ENCODE measurements at regions not wholly inside any gene's neighbourhood (a gene's known extent, or its start where the extent isn't known, plus 50 kb on each side); places are given as distances from the start of the nearest gene placed in this dataset.
"Not testable (repeated sequence)": the region's sequence is repeated elsewhere in the genome, so short reads cannot be mapped to it uniquely, and the experiment has no call there.

DNA sequence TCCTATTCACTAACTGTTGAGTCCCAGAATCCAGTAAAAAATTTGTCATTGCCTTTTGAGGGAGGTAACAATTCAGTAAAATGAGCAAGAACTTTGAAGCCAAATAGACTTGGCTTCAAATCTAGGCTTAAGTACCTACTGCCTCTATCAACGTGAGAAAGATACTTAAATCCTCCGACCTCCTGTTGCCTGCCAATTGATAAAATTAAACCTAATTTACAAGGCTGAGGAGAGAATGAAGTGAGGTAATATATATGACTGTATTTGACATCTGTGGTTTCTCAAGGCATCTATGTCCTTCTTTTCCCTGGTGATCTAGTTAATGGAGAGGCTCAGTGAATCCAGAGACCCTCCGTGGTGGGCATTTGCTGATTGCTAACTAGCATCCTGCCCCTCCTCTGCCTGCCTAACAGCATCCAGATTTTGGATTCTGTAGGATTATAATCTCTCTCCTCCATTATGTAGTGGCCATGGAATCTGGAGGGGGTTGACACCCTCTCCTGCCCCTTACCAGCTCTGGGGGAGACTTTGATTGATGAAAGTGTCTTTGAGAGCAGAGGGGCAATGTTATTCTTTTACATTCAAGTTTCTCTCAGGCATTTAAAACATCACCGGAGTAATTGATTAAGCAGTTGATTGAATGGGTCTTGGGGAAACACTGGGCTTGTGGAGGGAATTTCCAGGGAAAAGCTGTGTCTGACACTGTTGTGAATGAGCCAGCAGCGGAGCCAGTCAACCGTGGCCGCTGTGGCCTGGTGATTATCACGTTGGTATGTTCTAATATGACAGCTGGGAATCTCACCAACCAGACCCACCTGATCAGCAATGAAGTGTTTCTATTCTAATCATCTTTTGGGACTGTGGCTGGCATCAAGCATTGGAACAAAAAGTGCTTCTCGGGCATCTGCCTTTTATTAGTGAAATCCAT is 140.7 kb upstream of the FAM78B start:
- DNase-seq: no peak

DNA sequence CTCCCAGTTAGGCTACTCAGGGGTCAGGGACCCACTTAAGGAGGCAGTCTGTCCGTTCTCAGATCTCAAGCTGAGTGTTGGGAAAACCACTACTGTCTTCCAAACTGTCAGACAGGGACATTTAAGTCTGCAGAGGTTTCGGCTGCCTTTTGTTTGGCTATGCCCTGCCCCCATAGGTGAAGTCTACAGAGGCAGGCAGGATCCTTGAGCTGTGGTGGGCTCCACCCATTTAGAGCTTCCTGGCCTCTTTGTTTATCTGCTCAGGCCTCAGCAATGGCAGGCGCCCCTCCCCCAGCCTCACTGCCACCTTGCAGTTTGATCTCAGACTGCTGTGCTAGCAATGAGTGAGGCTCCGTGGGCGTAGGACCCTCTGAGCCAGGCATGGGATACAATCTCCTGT is 149.5 kb upstream of the FAM78B start:
- not testable (repeated sequence) for DNase-seq

DNA sequence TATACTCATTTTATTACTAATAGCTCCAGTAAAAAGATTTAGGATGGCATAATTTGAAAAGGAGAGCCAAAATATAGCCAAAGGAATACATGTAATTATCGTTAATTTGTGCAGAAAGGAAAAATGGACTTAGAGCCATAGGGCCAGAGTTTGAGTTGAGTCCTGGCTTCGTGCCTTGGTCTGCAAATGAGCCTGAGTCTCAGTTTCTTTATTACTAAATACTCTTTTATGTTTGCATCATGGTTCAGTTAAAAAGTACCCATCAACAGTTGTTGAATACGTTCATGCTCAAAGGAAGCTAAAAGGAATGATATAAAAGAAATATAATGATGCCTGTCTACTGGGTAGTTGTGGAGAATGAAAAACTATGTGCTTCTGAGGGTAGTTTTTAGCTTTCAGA is 155.7 kb upstream of the FAM78B start:
- DNase-seq: no peak

DNA sequence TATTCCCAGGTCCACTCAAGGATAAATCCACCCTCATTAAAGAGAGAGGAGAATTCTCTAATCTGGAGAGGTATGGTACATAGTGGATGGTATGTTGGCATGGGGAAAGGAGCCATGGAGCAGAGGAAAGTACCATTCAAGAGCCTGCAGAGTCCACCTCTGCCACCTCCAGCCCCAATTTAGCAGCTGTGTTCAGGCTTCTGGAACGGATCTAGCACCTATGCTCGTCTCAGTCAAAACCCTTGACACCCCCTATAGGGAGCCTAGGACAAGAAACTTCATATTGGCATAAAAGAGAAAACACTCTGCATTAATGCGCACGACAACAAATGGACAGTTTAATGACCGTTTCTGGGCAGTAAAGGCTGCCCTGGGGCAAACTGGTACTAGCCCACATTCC is 161.1 kb upstream of the FAM78B start:
- no peak for DNase-seq

DNA sequence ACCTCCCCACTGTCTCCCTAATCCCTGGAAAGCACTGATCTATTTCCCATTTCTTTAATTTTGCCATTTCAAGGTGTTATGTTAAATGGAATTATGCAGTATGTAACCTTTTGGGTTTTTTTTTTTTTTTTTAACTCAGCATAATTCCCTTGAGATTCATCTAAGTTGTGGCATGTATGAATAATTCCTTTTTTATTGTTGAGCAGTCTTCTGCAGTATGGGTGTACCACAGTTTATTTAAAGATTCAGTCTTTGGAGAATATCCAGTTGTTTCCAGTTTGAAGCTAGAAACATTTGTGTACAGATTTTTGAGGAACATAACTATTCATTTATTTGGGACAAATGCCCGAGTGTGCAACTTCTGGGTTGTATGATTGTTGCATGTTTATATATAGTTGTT is 162.2 kb upstream of the FAM78B start:
- DNase-seq: no peak

DNA sequence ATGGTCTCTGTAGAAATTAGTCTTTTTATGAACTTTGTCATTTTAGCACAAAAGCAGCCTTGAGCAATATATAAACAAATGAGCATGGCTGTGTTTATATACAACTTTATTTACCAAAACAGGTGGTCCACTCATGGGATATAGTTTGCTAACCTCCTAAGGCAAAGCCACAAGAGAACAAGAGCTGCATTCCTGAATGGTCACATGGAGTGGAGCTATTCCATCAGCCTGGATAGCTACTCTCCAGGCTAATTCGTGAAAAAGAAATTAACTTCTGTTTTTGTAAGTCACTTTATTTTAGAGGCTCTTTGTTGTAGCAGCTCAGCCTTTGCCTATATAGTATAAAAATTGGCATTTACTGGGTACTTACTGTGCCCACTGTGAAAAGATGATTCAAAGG is 163.3 kb upstream of the FAM78B start:
- no peak for DNase-seq

DNA sequence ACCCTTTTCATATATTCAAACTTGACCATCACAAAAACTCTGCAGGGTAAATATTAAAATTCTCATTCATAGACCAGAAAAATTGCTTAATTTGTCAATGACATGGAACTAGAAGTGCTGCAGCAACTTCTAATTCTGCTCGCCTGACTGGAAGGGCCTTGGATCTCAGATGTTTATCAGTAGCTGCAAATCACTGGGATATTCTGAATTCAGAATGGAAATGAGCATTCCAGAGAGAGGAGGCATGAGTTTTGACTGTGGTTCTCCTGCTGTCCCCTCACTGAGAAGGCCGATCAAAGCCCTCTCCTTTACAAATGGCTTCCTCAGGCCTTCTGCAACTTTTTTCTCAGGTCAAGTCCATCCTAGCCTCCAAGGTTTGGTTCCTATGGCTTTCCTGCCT is 171.3 kb upstream of the FAM78B start:
- DNase-seq: no peak

DNA sequence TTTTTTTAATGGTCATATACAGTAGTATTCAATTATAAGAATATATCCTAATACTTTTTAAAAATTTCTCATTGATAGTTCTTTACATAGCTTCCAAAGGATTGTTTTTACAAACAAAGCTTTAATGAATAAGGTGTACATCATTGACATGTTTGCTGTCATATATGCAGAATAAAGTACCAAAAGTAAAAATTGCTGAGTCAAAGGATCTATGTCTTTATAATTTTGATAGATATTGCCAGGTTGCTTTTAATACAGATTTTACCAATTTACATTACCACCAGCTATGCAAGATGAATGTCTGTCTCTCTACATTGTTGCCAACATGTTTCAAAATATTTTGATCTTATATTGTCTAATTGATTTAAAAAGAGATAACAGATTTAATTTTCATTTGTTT is 173.9 kb upstream of the FAM78B start:
- DNase-seq: no peak

DNA sequence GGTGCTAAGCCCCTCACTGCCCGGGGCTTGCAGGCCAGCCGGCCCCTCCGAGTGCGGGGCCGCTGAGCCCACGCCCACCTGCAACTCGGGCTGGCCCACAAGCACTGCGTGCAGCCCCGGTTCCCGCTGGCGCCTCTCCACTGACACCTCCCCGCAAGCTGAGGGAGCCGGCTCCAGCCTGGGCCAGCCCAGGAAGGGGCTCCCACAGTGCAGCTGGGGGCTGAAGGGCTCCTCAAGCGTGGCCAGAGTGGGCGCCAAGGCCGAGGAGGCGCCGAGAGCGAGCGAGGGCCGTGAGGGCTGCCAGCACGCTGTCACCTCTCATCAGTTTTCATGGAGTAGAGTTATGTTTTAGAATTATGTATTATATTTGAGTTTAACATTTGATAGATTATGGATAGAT is 176.5 kb upstream of the FAM78B start:
- no peak for DNase-seq

DNA sequence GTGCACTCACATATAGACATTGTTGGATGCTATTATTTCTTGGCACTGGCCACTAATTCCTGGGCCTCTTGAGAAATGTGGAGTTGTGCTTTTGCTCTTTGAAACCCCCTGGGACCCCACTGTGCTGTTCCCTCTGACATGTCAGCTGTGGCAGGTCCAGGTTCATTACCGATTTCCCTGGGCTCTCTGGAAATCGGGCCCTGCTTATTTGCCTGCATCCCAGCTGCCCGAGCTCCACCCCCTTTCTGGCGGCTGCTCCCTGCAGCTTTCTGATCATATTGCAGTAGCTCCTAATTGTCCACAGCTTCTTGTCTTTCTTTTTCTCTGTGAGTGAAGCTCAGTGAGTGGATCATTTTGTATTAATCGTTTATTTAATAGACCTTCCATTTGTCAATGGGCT is 183.7 kb upstream of the FAM78B start:
- DNase-seq: no peak

DNA sequence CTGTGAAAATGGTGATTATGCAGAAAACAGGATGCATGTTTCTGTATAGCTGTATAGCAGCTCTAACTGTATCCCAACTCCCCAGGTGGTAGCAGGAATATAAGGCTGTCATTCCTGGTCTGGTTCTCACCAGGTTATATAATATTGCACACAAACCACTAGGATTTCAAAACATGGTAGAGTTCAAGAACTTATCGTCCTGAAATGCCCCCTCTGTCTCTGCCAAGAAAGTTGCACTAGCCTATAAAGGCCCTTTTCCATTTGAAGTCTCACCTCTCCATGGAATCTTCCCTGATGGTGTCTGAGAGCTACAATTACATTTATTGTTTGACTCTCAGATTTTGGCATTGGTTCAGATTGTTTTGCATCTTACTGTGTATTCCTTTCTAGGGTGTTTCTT is 184.9 kb upstream of the FAM78B start:
- no peak for DNase-seq

DNA sequence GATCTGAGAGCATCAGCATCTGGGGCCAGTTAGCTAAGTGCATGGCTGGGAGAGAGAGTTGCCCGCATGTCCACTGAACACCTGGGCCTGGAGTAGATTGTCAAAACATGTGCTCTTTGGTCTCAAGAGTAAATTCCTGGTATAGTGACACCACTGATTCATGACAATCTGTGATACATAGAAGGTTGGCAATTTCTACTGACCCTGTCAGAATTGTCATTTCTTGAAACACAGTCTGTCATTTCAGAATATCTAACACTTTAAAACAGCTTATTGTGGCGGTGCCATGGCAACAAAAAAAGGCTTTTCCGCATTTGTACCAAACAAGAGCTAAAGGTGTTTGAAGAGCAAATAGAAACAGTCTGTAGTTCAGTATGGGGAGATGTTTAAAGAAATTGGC is 186.4 kb upstream of the FAM78B start:
- no peak for DNase-seq

DNA sequence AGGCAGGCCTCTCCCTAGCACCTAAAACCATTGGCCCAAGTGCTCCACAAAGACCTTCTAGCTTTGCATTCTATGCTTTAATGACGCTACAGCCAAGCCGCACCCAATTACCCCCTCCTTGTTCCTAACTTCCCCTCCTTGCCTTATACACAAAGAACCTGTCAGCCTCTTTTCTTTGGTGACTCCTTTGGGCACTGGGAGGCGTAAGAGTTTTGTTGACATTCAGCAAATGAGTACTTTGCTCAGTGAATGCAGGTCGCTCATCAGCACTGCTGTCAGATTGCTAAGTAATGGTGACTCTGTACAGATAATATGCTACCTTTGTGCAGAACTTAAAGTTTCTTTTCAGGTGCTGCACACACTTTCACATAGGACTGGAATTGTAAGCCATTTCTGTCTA is 187.6 kb upstream of the FAM78B start:
- DNase-seq: no peak

DNA sequence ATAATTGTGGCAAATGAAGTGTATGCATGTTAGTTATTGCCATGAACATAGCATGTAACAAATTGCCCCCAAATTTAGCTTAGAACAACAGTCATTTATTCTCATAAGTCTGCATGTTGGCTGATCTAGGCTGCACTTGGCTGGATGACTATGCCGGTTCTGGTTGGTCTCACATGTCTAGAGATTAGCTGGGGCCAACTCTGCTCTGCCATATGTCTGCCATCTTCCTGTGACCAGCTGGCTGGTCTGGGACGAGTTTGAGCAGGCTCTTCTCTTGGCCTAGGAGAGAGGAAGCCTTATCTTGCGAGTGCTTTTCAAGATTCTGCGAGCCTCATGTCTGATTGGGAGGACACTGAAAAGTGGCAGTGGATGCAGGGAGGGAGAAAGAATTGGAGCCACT is 198.3 kb upstream of the FAM78B start:
- no peak for DNase-seq

DNA sequence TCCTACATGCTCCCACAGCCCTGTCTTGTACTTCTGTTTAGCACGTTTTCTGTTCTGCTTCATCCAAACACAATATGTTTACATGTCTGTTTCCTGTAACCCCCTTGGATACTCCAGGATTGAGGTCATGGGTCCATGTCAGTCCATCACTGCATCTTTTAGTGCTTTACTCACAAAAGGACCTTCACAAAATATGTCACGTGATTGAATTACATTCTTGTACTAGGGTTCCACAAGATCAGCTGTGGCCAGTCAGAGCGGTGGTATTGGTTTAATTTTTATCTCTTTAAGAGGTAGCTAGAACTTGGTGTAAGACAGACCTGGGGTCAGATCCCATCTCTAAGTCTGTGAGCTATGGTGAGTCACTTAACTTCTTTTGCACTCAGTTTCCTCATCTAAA is 201.2 kb upstream of the FAM78B start:
- no peak for DNase-seq

DNA sequence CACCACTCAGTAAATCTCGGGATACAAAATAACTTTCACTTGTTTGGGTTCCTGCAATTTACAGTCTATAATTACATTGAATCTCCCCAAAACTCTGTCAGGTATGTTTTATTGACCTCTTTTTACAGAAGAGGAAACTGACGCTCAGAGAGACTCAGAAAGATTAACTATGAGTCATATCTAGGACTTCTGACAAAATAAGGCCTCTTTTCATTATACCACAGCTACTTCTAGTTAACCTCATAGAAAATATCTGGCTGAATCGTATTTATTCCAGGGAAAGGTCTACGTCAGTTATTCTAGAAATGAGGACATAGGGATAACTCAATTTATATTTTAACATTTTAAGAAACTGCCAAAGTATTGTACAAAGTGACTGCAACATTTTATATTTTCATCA is 211.1 kb upstream of the FAM78B start:
- DNase-seq: no peak

DNA sequence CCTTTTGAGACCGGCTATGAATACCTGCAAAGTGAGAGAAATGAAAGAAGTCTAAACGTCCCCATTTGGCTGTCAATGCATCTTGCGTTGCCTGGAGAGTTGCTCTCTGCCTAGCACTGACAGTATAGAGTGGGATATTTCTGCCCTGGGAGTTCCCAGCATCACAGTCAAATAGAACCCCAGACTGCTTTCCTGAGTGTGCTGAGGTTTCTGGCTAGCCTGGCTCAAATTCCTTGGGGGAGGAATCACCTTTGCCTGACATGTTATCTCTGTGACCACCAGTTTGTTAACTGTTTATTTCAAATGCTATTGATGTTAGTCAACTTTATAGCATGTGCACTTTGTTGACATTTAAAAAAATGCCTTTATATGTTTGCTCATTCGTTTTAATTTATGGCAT is 212.0 kb upstream of the FAM78B start:
- no peak for DNase-seq

DNA sequence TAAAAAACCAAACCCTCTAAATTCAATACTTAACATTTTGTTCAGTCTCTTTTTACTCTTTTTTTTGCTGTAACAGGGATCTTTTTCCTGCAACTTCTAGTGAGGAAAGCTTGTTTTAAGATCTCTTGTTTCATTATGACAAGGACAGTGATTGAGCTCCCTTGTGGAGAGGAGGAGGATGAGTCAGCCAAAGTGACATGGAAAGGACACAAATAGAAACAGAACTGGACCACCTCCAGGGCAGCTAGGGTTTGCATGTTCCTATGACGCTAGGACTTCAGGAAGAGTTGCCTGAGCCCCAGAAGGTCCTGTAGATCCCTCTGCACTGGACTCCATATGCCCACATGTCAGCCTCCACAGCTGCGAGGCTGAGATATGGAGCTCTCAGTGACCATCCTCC is 212.6 kb upstream of the FAM78B start:
- no peak for DNase-seq

DNA sequence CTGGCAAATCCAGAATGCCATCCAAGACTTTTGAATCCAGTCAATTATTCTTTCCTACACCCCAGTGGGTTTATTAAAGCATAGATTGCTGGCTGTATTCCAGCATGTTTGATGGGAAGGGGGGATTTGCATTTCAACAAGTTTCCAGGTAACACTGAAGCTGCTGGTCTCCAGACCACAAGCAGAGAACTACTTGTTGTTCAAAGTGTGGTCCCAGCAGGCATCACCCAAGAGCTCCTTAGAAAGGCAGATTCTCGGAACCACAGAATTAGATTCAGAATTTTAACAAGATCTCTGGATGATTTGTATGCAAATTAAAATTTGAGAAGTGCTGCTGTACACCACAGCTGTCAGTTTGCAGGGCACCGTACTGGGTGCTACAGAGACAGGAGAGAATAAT is 216.3 kb upstream of the FAM78B start:
- DNase-seq: no peak

DNA sequence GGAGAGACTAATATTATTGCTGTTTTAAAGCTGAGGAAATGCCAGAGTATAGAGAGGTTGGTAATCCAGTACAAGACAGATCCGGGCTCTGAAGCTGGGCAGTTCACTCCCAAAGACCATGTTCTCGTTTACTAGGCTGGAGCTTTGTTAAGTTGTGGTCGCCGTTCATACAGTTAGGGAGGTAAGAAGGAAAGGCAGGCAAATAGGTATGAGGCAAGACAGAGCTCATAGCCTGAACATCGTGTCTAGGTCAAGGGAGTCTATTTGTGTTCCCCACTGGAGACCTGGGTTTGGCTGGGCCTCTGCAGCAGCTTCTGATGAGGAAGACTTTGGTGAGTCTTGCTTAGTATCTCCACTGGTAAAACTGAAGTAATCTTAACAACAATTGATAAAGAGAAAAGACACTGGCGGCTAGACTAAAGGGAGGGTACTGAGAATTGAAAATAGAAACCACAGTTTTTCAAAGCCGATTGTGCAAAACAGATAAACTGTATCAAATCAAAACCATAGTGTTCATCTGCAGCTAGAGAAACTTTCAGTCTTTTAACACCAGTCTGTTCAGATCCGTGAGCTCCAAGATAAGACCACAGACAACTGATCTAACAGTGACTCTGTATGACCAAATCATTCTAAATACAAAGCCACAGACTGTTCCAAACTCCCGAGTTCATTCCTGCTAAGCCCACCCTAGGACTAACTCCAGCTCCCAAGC is 217.0 kb upstream of the FAM78B start:
- no peak for DNase-seq

DNA sequence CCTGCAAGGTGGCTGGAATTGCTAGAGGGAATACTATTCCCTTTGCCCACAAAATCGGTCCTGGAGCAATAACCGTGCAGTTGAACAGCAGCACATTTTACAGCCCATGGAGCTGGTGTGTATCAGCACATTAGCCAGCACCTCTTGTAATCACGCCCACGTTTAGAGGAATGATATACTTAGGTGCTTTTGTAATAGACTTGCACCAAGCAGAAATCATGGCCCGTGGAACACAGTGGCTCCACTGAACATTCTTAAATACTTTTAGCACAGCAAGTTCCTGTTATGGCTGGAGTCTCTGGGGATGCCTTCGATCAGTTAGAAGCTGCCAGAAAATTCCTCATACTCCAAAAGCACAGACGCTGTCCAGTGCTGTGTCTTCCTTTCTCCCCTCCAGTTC is 218.1 kb upstream of the FAM78B start:
- DNase-seq: no peak

DNA sequence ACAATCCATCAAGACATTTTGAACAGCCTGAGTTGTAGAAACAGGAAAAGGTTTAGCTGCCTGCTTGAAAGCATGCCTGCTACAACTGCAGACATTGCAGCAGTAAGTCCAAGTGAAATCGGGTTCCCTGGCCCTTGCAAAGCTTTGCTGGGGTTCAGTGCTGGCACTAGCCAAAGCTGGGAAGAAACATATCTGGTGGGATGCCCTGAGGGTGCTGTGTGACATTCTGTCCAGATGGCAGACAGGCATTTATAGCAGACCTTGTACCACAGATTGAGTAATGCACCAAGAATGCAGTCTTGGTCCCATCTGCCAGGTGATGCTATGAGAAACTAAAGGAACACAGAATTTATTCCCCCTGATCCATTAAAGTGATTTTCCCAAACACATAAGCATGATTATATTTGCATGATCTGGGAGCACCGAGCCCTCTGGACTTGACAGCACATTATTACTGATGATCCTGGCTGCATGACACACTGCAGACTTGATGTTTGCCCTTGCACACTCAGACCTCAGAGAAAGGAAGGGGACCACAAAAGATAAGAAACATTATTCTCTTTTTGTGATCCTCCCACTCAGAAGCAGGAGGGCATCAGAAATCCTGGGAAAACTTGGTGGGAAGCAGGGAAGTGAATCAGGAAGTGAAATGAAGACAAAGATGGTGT is 223.7 kb upstream of the FAM78B start:
- no peak for DNase-seq

DNA sequence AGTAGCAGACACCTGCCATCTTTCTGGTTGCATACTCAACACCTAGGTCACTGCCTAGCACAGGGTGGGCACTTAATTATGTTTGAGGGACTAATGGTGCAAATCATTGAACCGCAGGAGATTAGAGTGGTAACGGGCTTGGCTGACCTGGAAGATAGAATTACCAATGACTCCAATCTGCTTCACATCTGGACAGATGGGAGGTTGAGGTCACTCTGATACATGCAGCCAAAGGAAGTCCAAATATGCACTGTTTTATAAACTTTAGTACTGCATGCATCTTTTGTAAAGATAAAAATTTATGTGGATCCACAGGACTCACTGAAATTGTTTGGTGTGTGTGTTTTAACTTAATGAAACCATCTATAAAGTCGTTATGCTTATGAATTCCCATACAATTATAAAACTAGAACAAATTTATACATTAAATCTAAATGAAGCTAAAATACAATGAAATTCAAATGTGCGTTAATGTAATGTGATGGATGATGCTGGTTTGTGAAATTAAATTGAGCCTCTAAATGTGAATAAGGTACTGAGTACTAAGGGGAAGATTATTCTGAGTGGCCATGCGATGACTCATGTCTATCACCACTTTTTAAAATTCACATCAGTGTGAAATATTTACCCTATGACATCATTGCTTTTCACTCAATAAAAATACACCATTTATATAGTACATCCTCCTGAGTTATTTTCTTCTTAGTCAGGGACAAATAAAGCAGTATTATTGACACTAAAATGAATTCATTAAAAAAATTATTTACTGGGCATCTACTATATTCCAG is 224.7 kb upstream of the FAM78B start:
- DNase-seq: no peak

Measured in CD4-positive, alpha-beta T cell treated with Interleukin-12 subunit alpha and Interleukin-12 subunit beta, for 1 hour (primary cell).